SKM-1 treated with dmso at 0.1 percent for 144 hours (cell line): ENCODE measurements at regions not wholly inside any gene's neighbourhood (a gene's known extent, or its start where the extent isn't known, plus 50 kb on each side); places are given as distances from the start of the nearest gene placed in this dataset.

Experiments
- DNase-seq: peaks from one replicate; lab custom pipeline; 2025; ENCODE audit not compliant: unreplicated experiment; lab: John Stamatoyannopoulos, UW

DNA sequence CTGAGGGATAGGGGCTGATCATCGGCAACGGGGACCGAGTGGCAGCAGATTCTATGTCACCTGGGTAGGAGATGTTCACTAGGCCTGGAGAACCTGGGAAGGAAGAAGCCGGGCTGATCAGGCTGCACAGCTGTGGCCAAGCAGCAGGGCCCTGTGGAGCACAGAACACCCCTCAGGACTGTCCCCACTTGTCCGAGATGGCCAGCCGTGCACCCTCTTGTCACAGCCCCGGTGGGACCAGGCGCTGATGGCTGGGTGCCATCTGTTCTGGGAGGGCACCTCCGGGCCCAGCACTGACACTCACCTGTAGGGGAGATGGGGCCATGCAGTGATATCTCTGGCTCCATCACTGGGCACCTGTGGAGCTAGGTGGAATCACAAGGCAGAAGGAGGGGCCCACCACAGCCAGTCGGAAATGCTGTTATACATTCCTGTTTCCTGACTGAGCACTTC lies 217.9 kb upstream of the RAB6C start:
- no peak for DNase-seq

DNA sequence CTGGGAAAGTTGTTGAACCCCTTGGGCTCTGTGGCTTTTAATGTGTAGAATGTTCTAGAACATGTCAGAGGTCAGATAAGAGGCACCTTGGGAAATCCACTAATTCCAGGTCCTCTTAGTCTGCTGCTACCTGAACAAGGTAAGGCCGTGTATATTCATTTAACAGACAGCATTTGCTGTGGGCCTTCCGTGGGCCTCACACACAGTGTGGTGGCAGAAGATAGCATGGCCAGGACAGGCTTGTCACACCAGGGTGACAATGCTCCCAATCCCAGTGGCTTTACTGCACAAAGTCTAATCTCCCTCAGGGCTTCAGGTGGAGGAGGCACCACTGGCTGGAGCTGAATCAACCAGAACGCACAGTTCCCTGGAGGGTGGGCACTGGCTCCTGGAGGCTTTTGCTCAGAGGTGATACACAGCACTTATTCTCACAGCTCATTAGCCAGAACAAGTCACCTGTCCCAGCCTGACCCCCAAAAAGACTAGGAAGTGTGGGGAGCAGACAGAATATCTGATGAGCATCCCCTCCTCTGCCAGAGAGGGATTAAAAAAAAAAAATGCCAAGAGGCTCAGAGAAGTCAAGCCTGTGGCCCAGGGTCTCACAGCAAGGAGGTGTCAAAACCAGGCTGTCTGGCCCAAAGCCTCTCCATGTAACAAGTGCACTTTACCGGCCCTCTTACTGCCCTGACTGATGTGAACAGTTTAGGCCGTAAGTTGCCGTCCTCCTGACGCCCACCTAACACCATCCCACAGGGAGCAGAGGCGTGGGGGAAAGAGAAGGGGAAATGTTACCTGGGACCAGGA lies 216.9 kb upstream of the RAB6C start:
- no peak for DNase-seq

DNA sequence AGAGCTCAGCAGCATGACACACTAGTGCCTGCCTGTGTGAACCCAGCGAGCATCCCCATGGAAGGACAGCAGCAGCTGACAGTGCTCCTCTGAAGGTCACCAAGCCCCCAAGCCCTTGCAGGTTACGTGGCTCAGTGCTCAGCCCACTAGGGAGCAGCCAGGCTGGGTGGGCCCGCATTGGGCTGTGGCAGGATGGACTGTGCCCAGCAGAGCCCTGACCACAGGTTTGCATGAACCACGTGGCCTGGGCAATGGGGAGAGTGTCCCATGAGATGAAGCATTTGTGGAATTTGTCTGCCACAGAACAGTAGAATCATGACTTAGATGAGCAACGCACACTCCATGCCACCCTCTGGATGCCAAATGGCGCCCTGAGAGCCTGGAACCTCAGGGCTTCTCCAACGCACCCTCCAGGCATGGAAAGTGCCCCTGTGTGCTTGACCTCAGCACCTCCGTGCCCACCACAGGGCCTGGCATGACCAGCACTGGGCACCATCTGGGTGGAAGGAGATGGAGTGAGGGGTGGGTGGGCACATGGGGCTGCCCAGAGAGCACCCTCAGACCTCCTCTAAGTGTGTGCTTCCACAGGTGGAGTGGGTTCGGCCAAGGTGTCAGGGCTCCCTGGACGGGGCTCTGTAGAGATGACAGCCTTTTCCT lies 216.1 kb upstream of the RAB6C start:
- DNase-seq = no peak

DNA sequence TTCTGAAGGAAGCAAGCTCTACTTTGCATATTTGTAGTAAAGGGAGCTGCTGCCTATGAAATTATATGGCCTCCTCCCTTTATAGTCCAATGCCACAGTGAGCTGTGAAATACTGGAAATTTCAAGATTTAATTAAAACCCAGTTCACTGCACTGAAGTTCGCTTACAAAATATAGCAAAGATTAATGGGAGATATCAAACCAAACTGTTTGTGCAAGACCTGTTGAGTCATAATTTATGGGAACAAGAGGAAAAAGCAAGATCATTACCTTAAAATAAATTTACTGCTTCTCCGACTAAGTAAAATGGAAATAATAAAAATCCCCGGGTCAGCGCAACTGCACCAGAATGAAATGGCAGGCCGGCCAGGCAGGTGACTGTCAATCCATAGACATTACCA lies 215.5 kb upstream of the RAB6C start:
- no peak for DNase-seq

DNA sequence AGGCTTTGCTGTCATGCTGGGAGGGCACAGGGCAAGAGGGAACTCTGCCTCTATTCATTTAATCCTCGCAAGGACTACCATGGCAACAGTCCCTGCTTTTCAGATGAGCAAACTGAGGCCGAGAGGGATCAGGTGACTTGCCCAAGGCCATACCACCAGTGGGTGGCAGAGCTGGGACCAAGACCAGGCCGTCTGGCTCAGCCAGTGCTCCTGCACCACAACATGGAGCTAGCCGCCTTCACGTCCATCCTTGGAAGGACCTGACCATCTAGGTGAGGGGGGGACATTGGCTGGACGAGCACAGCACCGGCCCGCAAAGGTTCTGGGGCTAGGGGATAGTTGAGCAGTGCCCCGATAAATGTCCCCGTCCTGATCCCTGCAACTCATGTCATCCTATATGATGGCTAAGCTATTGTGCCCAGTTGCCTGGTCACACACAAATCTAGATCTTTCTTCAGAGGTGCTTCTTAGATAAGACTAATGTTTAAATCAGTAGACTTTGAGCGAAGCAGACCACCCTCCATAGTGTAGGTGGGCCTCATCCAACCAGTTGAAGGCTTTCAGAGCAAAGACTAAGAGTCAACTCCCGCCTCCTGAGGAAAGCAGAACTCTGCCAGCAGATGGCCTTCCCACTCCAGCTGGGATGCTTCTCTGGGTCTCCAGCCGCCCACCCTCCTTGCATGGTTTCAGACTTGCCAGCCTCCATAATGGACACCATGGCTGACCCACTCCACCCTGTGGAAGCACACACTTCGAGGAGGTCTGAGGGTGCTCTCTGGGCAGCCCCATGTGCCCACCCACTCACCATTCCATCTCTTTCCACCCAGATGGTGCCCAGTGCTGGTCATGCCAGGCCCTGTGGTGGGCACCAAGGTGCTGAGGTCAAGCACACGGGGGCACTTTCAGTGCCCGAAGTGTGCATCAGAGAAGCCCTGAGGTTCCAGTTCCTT lies 214.8 kb upstream of the RAB6C start:
- no peak for DNase-seq

DNA sequence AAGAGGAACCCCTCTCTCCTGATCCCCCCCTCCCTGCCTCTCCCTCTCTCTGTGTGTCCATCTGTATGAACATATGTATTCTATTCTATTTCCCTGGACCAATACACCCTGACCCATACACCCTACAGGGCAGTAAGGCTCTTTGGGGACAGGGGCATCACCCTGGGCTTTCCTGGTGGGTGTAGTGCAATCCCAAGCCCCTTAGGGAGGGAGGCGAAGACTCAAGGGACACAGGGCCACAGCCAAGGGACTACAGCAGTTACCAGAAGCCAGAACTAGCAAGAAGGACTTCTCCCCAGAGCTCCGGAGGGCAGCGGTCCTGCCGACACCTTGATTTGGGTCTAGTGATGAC lies 214.2 kb upstream of the RAB6C start:
- no peak for DNase-seq

DNA sequence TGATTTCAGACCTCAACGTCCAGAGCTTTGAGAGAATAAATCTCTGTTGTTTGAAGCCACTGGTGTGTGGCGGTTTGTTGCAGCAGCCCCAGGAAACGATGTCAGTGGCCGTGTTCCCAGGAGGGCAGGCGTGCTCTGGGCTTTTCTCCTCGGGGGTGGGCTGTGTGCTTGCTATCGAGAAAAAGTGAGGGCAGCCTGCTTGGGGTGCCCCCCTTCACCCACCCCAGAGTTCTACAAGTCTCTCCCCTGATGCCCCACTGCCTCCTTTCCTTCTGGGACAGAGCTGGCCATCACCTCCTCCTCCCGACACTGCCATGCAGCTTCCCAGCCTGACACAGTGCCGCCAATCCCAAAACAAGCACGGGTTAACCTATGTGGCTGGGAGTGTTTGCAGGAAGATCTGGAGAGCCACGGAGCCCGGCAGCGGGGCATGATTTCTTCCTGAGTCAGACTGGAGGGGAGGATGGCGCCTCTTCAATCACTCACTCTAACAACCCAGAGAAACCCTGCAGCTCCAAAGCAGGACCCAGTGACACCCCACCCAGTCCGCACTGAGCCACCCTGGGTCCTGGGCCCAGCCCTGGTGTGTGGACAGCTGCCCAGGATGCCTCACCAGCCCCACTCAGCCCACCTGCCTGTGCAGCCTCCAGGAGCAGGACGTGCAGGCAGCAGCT lies 213.7 kb upstream of the RAB6C start:
- no peak for DNase-seq

DNA sequence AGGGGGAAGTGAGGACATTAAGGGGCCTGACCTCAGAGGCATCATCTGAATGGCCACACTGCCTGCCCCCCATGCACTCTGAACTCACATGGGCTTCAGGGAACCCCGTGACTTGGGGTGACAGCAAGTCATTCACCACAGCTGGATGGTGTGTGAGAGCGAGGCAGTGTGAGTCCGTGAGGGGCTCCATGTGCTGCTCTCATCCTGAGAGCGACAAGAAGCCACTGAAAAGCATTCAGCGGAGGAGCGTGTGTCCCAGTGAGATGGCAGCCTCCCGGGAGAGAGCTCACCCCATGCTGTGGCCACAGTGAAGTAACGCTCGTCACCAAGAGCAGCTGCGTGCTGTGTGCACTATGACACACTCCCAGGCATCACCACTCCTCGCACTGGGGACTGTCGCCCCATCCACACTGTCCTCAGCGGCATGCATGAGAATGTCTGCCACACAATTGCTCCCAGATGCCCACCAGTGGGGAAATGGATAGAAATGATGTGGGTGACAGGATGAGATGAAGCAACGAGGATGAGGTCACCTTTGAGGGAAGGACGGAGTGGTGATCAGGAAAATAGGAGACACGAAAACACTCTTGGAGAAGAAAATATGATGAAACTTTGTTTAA lies 213.0 kb upstream of the RAB6C start:
- no peak for DNase-seq

DNA sequence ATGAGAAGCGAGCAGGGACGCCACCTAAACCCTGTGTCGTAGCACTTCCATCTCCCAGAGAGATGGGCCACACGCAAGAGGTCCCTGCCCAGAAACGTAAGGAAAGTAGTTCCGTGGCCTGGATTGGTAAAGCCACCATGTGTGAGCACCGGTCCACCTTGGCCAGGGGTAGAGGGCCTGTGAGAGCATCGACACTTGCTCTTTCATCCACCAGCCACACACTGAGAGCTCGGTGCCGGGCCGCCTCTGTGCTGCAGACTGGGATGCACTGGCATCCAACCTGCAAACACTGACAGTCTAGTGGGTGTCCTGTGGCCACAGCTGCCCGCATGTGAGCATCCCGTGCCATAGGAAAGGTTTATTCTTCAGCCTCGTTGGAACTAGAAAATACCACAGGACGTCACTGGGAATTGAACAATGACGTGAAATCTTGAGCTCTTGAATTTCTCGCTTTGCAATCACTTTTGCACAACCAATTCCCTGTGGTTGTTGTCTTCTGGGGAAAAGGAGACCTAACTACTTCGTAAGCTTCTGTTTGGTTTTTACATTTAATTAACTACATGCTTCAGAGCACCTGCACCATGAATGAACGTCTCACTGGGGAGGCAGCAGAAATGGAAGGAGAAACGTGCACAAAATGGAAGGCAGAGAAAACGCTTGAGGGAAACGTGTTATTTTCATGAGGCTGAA lies 212.0 kb upstream of the RAB6C start:
- no peak for DNase-seq

DNA sequence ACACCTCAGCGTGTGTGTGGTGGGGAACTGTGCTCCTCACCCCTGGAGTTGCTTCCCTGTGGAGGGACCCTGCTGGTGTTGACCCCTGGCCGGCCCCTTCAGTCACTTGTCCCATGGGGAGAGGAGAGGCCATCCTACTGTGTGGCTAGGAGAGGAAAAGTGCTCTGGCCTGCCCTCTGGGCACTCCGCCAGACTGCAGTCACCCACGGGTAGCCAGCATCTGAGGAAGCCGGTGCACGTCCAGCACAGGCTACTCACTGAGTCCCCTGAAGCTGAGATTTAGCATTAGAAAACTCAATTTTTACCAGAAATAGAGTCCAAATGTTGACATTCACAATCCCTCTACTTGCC lies 211.5 kb upstream of the RAB6C start:
- no peak for DNase-seq

DNA sequence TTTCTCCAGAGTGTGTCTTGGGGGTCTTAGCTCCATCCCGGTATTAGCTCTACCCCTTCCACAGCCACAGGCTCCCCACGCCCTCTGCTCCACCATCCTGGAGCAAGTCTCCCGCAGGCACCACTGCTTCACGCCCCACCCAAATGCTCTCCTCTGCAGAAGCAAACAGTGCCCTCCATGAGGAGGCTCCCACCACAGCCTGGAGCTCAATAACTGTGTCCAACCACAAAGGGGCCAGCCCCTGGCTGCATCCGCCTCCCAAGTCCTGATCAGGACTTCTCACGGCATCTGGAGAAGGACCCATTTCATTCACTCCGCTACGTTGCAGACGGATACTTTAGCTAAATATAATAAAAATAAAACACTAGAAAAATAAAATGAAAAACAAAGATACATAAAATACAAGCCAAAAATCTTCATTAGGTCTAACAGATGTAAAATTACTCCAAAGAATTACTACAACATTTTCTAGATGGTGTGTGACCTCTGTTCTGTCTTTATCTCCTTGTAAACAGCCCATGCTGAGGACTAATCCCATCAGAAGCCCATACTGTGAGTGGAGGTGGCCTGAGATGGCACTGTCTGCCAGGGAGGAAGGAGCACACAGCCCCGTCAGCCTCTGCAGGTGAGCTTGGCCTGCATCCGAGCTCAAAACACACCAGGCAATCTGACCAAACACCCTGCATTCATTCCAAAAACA lies 210.8 kb upstream of the RAB6C start:
- DNase-seq = no peak

DNA sequence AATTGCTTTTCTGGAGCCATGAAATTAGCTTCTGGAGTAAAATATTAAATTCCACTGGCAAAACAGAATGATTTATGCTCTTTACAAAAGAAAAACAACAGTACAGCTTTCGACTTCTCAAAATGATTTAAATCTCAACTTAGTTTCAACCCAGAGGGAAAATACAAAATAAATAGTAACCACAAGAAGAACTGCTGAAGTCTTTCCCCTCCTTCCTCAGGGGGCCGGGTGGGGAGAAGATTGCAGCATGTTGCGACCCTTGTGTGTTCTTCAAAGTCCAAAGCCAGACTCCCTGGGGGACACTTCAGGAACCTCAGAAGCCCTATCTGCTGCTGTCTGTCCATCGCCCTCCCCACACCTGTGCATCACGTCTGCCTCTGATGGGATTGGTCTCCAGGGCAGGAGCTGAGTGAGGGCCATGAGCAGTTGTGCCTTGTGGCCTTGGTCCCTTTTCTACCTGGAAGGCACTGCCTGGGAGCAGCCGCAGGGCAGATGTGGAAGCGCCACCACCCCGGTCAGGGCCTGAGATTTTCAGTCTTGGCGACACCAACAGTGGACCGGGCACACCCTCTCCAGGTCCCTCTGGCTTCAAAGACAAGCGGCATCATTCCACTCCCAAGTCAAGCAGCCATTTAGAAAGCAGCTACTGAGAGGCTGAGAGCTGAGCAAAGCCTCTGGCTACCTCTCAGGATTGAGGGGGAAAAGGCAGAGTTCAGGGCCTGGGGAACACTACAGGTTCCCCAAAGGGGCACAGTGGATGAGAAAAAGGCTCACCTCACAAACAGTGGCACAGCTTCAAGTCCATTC lies 210.1 kb upstream of the RAB6C start:
- no peak for DNase-seq

DNA sequence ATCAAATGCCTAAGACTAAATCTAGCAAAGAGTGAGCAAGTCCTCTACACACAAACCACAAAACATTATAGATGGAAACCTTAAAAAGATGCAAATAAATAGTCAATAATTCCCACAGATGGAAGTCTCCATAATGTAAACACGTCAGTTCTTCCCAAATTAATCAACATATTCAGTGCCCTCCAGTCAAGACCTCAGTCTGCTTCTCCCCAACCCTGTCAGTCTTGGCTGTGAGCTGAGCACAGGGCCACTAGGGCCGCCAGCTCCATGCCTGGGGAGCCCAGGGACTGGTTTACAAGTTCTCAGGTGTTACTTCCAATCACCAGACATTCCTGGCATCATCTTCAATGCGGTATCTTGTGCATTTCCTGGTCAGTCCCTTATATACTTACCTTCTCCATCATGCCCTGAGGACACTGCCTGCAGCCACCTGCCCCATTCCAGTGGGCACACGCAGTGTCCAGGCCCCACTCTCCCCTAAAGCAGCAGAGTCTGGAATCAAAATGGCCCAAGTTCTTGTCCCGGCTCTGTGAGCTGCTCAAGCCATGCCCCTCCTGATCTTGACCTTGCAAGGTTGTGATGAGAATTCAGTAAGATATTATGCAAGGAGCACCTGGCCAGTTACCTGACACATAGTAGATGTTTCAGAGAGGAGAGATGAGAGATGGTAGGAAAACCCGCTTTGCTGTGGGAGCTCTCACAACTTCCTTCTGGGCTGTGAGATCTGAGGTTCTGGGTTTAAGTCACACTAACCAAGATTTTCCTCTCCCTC lies 207.9 kb upstream of the RAB6C start:
- DNase-seq = no peak

DNA sequence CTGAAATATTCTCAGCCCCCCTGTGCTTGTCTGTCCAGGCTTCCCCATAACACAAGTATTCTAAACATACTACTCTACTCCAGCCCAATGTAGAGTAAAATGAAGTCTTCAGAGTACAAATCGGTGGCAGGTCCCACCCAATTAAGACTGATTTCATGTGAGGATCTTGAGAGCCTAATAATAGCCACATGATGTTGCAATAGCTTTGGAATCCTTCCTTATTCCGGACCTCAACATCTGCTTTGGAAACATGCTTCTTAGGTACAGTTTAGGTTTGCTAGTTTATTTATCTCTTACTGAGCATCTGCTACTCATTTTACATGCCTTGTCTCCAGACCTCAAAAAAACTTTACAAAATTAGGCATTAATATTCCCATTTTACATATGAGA lies 207.3 kb upstream of the RAB6C start:
- no peak for DNase-seq

DNA sequence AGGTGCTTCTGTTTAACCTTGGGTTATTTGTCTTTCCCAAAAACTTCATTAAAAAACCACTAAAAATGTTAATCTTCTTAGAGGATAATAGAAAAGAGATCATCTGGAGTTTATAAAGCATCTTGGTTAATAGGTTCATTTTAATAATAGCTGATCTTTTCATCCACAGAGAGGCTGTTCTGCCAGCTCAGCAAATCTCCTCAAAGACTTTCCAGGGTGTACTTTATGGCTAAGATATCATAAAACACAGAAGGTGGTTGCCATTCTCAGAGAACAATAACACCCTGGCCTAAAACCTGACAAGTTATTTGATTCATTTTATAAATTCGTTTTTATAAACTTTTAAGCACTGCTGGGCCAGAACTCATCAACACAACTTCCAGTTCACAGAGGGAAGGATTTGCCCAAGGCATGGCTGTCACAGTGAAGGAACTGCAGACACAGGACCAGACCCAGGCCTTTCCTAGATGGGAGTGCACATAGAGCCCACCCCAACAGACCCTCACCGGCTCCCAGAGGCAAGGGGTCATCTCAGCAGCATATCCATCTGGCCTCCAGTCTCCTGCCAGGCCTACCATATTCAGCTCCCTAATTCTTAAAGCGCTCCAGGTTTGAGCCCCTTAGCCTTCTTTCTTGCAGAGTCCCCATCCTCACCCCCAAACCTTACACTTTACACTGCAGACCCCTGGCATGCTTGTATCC lies 203.4 kb upstream of the RAB6C start:
- no peak for DNase-seq

DNA sequence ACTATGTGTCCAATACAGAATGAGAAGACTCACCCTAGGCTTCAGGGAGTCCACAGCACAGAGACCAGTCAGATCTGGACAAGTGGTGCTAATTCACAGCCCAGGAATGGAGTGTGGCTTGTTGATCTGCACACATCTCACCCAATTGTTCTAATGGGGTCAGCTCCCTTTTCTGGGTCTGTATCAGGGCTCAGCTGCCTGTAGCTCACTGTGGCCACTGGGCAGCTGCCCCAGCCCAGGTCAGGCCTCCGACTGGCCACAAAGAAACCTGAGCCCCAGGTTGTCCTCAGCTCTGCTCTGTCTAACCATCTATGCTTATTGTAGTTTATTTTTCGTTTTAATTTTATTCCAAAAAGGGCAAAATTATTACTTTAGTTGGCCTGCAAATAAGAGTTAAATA lies 202.3 kb upstream of the RAB6C start:
- no peak for DNase-seq

DNA sequence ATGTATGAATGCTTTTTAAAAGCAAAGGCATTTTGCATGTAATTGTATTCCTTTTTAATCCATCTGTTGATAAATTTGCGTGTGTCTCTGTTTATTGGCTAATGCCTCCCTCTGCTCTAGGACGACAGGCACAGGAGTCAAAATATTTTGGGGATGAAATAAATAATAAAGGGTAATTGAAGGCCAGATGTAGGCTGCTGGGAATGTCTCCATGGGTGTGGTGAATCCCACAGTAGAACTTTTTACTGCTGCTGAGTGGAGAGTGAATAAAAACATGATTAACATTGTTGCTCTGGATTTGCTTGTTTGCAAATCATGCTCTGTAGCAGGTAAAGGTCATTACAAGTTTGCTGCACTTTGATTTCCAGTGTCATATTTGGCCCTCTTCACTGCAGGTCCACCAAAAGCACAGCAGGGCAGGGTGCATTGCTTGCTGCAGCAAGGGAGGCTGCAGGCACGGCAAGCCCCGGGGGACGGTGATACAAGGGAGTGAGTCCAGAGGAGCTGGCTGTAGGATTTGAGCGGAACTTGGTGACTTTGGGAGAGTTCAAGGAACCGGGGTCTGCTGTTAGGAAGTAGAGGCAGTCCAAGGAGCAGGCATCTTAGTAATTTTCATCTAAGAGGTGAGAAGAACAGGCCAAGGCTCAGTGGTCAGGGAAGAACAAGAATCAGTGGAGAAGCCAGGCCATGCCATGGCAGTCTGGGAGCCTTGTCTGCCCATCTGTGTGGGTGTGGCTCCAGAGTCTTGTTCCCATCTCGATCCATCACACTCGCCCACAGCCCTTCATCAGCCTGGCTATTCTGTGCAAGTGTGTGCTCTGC lies 201.5 kb upstream of the RAB6C start:
- no peak for DNase-seq
